ENCODE measurements at regions not wholly inside any gene's neighbourhood (a gene's known extent, or its start where the extent isn't known, plus 50 kb on each side); places are given as distances from the start of the nearest gene placed in this dataset.

DNA sequence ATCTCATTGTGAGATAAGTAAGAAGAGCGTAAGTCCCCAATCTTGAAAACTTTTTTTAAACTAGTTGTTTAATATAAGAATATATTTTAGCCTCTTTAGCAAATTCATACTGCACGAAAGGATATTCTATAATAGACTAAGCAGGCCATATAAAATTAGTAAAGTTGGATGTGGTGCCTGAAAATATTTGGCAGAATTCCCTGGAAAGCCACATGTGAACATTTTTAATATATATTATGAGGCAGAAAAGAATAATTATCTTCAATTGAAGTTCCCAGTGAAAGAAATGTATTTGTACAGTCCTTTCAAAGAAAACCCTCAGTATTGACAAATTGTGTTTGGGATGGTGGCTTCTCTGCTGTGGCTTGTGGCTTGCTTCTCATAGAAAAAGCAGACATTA is 237.5 kb upstream of the JAG1 start:
- no peak for TF ChIP-seq CTCF (IDR thresholded peaks at IDR 0.05)
- TF ChIP-seq POLR2A (IDR thresholded peaks at IDR 0.05), result no peak
- H3K36me3 ChIP-seq, result no peaks in the 10 kb centered on the region
- no peaks in the 10 kb centered on the region for H3K27me3 ChIP-seq
- H3K4me1 ChIP-seq, result no peaks in the 10 kb centered on the region
- H3K9me3 ChIP-seq, result no peaks in the 10 kb centered on the region
- H3K4me3 ChIP-seq, result no peak overlapping the region
- DNase-seq, result no peak
- H3K27ac ChIP-seq, result no peak overlapping the region

DNA sequence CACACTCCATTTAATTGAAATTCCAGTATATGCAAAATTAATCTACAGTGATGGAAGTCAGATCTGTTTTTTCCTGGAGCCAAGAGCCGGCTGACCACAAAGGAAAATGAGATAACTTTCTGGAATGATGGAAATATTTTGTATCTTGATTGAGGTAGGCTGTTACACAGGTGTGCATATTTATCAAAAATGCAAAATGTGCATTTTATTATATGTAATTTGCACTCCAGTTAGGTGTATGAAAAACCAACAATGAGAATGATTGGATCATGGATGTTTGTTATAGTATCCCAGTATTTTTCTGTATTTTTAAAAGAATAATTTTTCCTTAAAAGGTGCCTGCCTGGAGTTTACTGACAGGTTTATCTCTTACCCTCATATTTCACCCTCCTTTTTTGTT is 242.0 kb upstream of the JAG1 start:
- Histone ChIP-seq H3K36me3 (no peaks in the 10 kb centered on the region), H3K27me3 (no peaks in the 10 kb centered on the region), H3K4me1 (no peaks in the 10 kb centered on the region), H3K9me3 (no peaks in the 10 kb centered on the region), H3K27ac (no peak overlapping the region), H3K4me3 (no peak overlapping the region)
- no peak for DNase-seq
- TF ChIP-seq CTCF (IDR thresholded peaks at IDR 0.05), result no peak

DNA sequence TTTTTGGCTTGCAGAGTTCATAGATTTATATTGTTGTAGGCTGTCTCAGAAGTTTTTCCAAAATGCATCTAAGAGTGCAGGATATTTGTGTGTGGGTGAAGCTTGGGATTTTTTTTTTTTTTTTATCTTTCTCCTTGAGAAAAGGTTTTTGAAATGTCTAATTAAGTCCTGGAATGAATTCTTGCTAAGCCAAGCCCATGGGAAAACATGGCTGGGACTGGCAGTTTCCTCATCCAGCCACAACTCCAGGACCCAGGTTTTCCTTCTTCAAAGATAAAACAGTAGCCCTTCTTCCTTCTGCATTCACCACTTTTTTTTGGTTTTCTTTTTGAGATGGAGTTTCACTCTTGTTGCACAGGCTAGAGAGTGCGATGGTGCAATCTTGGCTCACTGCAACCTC is 242.5 kb upstream of the JAG1 start:
- no peaks in the 10 kb centered on the region for H3K4me1 ChIP-seq
- no peaks in the 10 kb centered on the region for H3K36me3 ChIP-seq
- H3K4me3 ChIP-seq, result no peak overlapping the region
- no peak for DNase-seq
- no peak for TF ChIP-seq CTCF (IDR thresholded peaks at IDR 0.05)
- TF ChIP-seq POLR2A (IDR thresholded peaks at IDR 0.05), result no peak
- no peak overlapping the region for H3K27ac ChIP-seq
- no peaks in the 10 kb centered on the region for H3K9me3 ChIP-seq
- no peaks in the 10 kb centered on the region for H3K27me3 ChIP-seq

GRCh38 chr20:10917826-10918225 is 244.0 kb upstream of the JAG1 start:
- Histone ChIP-seq H3K4me3 (no peak overlapping the region), H3K27me3 (no peaks in the 10 kb centered on the region), H3K9me3 (no peaks in the 10 kb centered on the region), H3K4me1 (no peaks in the 10 kb centered on the region), H3K27ac (no peak overlapping the region), H3K36me3 (no peaks in the 10 kb centered on the region)
- no peak for TF ChIP-seq POLR2A (IDR thresholded peaks at IDR 0.05)
- TF ChIP-seq CTCF (IDR thresholded peaks at IDR 0.05), result no peak
- DNase-seq, result no peak

- no peak for DNase-seq
- Histone ChIP-seq H3K9me3 (no peaks in the 10 kb centered on the region), H3K4me3 (no peak overlapping the region), H3K27ac (no peak overlapping the region), H3K36me3 (no peaks in the 10 kb centered on the region), H3K27me3 (no peaks in the 10 kb centered on the region), H3K4me1 (no peaks in the 10 kb centered on the region)
- TF ChIP-seq CTCF (IDR thresholded peaks at IDR 0.05), result no peak
- no peak for TF ChIP-seq POLR2A (IDR thresholded peaks at IDR 0.05)
These were observed 245.8 kb upstream of the JAG1 start for GRCh38 chr20:10919396-10920140.

GRCh38 chr20:10920396-10920795 is 246.6 kb upstream of the JAG1 start:
- TF ChIP-seq POLR2A (IDR thresholded peaks at IDR 0.05) (no peak), CTCF (IDR thresholded peaks at IDR 0.05) (no peak)
- no peaks in the 10 kb centered on the region for H3K27me3 ChIP-seq
- H3K36me3 ChIP-seq, result no peaks in the 10 kb centered on the region
- no peaks in the 10 kb centered on the region for H3K9me3 ChIP-seq
- no peak for DNase-seq
- no peak overlapping the region for H3K4me3 ChIP-seq
- no peak overlapping the region for H3K27ac ChIP-seq
- no peaks in the 10 kb centered on the region for H3K4me1 ChIP-seq

Measured in Peyer's patch (tissue), 4 donors.